GM21529 (cell line): ENCODE measurements at regions not wholly inside any gene's neighbourhood (a gene's known extent, or its start where the extent isn't known, plus 50 kb on each side); places are given as distances from the start of the nearest gene placed in this dataset.
"Not testable (repeated sequence)": the region's sequence is repeated elsewhere in the genome, so short reads cannot be mapped to it uniquely, and the experiment has no call there.

ENCODE experiments used
- ATAC-seq: cut with Tn5 transposase; IDR thresholded peaks from one replicate; pipeline ENCODE4 v1.9.1; 2021; ENCODE audit not compliant: unreplicated experiment

DNA sequence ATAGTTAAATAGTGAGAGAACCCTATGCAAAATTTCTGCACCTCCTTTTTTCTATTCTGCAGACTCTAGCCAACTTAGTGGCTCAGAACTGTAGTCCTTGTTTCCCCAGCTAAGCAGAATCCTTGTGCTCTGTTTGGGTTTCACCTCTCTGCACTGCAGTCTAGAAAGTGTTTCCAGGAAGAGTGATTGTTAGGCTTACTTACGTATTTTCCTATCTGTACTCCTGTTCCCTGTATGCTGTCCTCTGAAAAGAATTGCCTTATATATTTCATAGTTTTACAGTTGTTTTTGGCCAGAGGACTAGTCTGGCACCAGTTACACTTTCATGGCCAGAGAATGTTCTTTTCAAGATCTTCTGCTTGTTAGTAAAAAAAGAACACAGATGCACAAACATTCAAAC lies 154.6 kb upstream of the POT1 start:
- no peak for ATAC-seq

DNA sequence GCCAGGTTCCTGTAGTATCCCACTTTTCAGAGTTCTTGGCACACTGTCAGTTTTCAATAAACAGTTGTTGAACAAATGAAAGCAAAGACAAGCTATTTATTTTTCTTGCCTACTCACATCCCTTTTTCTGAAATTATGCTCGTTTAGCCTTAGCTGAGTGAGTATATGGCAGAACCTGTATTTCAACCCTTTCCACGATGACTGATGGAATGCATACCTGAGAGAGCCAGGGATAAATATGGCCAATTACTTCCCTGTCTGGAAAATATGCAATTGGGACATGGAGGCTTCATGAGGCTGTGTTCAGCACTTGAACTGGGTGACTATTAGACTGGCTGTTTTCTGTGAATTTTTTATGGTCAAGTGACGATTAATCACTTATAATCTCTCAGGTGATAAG lies 144.5 kb upstream of the POT1 start:
- ATAC-seq: no peak

DNA sequence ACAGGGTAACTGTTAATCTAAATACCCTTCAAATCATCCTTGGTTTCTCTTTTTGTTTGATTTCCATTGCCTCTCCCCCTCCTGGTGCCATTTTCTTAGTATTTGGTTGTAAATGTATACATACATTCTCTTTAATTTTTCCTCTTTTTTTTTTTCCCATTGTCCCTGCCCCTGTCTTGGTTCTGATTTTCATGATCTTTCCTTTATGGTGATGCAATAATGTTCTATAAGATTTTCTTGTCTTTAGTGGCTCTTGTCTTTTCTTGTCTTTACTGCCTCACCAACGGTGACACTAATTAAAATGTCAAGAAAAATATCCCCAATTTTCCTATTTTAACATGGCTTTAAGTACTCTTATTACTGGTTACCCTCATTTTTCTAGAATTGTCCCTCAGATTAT lies 135.9 kb upstream of the POT1 start:
- ATAC-seq: no peak

DNA sequence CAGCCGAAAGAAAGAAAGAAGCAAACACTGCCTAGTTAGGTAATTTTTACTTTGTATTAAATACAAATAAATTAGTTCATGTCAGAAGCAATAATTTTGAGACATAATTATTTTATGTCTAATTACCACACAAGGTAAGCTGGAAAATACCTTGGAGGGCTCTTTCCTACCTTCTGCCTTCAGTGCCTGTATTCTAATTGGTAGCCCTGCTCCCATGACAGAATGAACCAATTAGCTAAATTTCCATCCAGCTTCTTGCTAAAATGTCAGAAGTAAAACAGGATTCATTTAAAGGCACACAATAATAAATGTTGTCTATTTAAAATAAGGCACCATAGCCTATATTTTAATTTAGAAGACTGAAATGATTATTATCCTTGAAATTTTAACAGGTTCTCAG lies 135.4 kb upstream of the POT1 start:
- no peak for ATAC-seq

DNA sequence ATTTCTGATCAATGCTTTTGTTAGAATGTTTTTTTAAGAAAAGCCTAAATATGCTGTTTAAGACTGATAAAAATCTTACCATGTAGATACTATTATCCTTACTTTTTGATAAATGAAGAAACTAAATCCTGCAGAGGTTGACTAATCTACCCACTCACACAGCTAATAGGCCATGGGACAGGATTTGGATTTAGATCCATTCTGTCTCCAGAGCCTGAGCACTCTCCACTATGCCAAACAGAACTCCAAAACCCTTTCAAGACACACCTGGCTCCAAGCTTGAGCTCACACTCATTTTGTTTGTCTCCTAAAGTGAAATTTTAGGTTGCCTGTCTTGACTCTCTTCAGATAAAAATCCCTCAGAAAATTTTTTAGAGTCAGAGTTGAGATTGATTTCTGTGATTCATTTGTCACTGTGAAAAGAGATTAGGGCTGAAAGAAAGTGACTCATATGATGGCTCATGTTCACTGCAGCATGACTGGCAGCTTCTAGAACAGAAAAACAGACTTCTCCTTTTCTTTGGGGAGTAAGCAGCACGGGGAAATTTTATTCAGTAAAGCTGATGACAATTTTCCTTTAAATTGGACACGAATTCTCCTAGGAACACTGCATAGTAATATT lies 132.3 kb upstream of the POT1 start:
- peak; percentile 91 for ATAC-seq

DNA sequence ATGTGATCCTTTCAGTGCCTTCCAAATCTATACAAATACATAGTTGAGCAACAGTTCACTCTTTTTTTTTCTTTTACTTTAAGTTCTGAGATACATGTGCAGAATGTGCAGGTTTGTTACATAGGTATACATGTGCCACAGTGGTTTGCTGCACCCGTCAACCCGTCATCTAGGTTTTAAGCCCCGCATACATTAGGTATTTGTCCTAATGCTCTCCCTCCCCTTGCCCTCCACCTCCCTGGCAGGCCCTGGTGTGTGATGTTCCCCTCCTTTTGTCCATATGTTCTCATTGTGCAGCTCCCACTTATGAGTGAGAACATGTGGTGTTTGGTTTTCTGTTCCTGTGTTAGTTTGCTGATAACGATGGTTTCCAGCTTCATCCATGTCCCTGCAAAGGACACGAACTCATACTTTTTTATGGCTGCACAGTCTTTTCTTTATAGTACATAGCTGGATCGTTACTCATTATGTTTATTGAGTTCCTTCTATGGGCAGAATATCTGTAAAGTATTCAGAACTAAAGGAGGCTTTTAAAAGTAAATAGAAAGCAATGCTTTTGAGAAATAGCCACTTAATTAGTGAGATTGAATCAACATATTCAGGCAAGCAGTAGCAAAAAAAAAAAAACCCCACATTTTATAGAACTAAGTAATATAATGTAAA lies 131.6 kb upstream of the POT1 start:
- ATAC-seq: not testable (repeated sequence)

DNA sequence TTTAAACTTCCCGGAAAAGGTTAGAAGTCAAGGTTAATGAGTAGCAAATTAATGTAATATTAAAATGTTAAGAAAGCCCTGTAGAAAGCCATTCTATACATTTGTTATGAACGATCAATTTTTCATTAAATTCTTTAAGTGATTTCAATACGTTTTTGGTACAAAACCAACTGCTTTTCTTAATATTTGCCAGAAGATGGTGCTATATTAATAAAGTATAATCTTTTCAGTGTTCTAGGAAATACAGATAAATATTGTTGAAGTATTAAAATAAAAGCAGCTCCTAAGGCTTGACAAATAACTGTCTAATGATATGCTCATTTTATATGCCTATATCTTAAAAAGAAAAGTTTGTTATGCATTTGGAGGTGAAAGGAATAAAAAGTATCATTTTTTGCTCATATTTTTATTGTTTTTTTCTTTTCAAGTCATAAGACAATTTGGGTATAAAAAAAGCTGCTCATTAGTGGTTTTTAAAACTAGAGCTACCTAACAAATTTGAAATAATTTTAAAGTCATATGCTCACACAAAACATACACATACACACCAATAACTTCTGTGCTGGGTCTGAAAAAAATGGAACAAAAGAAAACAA lies 130.3 kb upstream of the POT1 start:
- no peak for ATAC-seq

DNA sequence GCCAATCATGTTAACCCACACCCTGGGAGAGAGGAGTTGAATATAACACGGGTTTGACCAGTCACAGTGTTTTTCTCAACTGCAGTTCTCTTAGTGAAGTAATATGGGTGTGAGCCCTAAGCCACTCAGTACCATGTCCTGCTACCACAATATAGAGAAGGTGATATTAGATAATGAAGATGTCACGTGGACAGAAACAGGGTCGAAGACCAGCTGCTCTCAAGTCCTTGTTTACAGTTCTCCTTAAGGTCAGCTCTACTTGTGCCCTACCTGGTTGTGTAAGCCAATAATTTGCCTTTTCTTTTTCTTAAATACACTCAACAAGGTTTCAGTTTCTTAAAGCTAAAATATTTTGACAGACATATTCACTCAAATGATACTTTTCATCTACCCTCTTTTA lies 128.3 kb upstream of the POT1 start:
- no peak for ATAC-seq

DNA sequence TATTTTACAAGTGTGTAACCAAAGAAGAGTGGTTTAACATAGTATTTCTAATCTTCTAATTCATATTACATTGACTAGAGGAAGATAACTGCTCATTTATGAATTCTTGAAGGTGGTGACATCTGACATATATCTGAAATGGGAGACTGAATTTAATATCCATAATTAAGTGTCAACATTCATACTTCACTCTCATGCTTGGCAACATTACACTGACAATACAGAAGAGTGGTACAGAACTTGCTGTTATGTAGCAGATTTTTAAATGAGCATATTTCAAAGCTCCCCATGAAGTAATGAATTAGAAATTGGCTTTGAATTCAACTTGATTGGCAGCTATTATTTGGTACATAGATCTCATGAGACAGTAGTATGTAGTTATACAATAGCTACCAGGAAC lies 125.8 kb upstream of the POT1 start:
- ATAC-seq: no peak

DNA sequence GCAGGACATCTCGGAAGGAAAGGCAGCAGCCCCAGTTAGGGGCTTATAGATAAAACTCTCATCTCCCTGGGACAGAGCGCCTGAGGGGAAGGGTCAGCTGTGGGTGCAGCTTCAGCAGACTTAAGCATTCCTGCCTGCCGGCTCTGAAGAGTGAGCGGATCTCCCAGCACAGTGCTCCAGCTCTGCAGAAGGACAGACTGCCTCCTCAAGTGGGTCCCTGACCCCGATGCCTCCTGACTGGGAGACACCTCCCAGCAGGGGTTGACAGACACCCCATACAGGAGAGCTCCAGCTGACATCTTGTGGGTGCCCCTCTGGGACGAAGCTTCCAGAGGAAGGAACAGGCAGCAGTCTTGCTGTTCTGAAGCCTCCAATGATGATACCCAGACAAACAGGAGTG lies 117.1 kb upstream of the POT1 start:
- ATAC-seq: no peak

DNA sequence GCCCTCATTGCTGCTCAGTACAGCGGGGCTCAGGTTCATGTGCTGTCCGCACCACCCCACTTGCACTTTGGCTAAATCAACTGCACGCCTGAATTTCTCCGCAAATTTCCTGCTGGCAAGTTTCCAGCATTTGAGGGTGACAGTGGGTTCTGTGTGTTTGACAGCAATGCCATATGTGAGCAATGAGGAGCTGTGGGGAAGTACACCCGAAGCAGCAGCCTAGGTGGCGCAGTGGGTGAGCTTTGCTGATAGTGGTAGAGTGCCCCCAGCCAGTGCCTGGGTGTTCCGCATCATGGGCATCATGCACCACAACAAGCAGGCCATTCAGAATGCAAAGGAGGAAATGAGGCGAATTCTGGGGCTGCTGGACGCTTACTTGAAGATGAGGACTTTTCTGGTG lies 103.9 kb upstream of the POT1 start:
- ATAC-seq: no peak

DNA sequence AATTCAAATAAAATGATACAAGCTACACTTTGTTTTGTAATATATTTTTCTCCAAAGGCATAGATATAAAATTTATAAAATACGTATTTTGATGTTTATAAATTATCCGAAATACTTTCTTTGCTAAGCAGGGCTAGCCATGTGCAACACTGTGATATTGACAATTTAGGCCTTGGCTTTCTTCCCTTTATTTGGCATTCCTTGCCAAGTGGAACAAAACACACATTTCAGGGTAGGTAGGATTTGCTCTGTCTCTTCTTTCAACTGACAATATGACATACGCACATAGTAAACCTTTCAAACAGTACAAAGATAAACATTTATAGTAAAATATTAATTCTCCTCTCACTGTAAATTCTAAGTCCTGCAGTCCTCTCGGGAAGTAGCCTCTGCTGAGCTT lies 103.3 kb upstream of the POT1 start:
- no peak for ATAC-seq

DNA sequence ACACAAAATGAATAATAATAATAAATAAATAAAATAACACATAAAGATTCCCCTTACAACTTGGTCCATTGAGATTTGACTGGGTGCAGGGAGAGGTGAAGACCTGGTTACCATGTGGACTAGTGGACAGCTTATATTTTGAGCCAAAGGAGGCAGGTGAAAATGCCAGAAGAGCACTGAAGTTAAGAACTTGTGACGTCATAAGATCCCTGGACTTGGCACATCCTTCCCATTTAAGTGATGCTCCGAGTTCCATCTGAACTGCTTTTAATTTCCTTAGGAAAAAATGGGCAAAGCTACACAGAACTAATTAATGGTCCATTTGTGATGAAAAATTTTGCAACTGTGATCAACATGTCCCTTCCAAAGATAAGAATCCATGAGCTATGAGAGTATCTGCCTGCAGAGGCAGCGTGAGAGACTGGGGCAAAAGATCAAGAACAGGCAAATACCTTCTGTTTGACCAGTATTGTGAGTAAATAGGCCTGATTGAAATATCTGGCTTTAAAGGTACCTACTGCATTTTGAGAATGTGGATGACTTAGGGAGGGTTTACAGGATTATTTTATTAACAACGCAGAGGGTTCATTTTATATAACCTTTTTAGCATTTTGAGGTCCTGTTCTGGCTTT lies 101.2 kb upstream of the POT1 start:
- no peak for ATAC-seq

DNA sequence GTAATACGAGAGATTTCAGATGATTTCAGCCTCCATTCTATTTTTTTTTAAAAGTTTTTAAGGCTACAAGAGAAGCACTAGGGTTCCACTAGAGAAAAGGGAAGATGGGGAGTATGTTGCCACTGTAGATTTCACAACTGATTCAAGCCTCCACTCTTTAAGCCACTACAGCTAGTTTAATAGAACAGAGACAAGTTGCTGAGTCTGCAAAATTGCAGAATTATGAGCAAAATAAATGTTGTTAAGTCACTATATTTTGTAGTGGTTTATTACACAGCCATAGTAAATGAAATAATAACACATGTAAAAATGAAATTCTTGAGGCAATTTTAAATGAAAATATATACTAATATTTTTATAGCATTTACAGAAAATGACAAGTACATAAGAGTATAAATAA lies 96.0 kb upstream of the POT1 start:
- ATAC-seq: no peak

DNA sequence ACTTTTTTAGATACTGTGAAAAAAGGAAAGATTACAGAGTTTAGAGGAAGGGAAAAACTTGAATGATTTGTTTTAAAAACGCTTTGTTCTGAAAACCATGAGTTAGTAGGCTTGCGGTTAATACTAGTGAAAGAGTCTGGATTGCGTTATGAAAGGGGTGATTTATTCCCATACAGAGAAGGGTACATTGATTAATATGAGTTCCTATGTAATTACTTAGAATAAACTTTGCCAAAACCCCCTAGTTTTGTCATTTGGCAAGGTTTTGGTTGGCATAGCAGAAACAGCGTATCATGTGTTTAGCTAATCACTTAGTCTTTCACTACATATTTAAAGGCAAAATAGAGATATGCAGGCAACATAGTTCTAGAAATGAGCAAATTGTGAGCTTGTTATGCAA lies 91.2 kb upstream of the POT1 start:
- ATAC-seq: no peak

DNA sequence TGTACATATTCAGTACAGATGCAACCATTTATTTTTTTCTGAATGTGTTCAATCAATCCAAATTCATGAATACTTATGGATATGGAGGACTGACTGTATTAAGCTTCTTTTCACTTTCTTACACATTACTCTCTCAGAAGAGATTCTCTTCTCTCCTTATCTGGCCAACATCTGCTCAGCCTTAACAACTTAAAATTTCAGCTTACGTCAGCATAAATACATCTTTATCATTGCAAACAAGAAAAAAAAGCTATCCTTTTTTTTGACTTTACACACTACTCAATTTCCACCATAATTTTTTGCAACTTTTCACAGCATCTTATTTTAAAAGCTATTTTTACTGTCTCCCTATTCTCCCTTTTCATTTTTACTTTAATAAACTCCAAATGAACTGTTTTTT lies 80.9 kb upstream of the POT1 start:
- no peak for ATAC-seq

DNA sequence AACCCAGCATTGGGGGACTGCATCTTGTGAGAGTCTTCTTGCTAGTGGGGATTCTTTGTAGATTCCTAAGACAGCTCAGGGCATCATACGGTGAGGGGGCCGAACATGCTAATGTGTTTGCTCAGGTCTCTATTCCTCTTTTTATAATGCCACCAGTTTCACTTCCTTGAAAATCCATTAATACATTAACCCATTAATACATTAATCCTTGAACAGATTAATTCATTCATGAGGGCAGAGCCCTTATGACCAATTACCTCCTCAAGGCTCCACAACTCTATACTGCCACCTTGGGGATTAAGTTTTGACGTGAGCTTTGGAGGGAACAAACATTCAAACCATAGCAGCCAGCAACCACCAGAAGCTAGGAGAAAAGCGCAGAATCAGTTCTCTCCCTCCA lies 67.2 kb upstream of the POT1 start:
- no peak for ATAC-seq

DNA sequence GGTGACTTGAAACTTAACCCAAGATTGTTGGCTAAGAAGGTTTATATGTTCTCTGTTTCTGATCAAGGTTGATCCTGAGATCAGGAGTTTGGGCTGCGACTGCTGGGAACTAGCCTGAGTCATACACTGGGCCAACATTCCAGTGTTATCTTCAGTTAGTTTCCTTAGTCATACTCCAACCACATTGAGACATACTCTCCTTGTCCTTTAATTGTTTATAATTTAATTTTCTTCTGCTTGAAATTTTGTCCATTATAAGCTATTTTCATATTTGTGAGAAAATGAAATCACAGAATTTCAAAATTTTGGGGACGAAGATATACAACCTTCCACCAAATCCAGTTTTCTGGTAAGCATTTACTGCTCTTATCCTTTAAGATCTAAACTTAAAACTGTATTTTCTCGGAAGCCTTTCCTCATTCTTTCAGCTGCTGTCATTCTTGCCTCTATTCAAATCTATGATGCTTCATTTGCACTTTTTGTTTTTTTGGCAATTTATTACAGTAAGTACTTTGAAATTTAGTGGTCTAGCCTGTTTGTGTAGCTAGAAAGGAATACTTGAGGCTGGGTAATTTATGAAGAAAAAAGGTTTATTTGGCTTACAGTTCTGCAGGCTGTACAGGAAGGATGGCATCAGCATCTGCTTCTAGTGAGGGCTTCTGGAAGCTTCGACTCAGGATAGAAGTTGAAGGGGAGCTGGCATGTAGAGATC lies 63.4 kb upstream of the POT1 start:
- no peak for ATAC-seq

DNA sequence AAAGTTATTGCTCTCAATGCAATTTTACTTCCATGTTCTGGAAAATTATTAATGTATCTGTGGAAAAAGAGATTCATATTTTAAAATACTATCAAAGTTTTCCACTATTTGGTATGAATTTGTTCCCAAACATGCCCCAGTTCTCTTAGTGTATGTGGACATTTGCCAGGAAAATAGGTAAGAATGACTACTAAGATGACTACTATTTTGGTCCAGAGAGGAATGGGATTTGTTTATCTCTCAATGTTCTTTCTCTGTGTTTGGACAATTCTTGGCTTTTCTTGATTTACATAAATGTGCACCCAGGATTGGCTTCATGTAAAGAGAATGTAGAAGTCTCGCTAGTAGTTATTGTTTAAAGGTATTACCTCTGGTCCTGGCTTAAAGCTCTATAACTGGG lies 60.3 kb upstream of the POT1 start:
- no peak for ATAC-seq
